ENCODE measurements at regions not wholly inside any gene's neighbourhood (a gene's known extent, or its start where the extent isn't known, plus 50 kb on each side); places are given as distances from the start of the nearest gene placed in this dataset.

- no peak for TF ChIP-seq CTCF (IDR thresholded peaks at IDR 0.05; ENCODE audit: low read depth, low read length)
- no peak for TF ChIP-seq POLR2A (IDR thresholded peaks at IDR 0.05; ENCODE audit: extremely low read depth, insufficient read length)
- TF ChIP-seq MAX (IDR thresholded peaks at IDR 0.05; ENCODE audit: low read depth, low read length) = no peak
- TF ChIP-seq MYC (IDR thresholded peaks at IDR 0.05; ENCODE audit: low read depth, low read length) = no peak
These were observed 139.9 kb upstream of the NCOR2 start for GRCh38 chr12:124707316-124707715.

All from NB4 (cell line).